CD4-positive, alpha-beta memory T cell (primary cell): ENCODE measurements at regions not wholly inside any gene's neighbourhood (a gene's known extent, or its start where the extent isn't known, plus 50 kb on each side); places are given as distances from the start of the nearest gene placed in this dataset.

Experiments used
- CTCF ChIA-PET: fragments of 350-600 bp; sonication (Branson Sonifier 250); formaldehyde crosslinking; loops from one replicate; lab custom pipeline; 2021; ENCODE audit warnings: inconsistent platforms; ENCODE audit not compliant: partially characterized antibody; lab: Charles Lee
- POLR2A ChIA-PET: fragments of 350-600 bp; sonication (Branson Sonifier 250); formaldehyde crosslinking; loops from one replicate; lab custom pipeline; 2021; ENCODE audit not compliant: partially characterized antibody; lab: Charles Lee
- DNase-seq, 5 donors: peaks; one replicate each; pipeline versions ENCODE4 v3.0.0 to v3.0.0-alpha.2; 2020 to 2022; ENCODE audit warnings: mixed read lengths in 1 of 5
- H3K27ac ChIP-seq: one replicate; pipeline ENCODE4 v1.7.0; 2013; ENCODE audit warnings: low read depth, low read length
- H3K27me3 ChIP-seq: 2 replicates; pipeline ENCODE4 v1.7.0; 2013; ENCODE audit warnings: mild to moderate bottlenecking, low read length, moderate library complexity; ENCODE audit not compliant: insufficient read depth
- H3K36me3 ChIP-seq: 2 replicates; pipeline ENCODE4 v1.7.0; 2013; ENCODE audit warnings: mild to moderate bottlenecking, low read length, moderate library complexity; ENCODE audit not compliant: insufficient read depth
- H3K4me1 ChIP-seq: 2 replicates; pipeline ENCODE4 v1.7.0; 2013; ENCODE audit warnings: mild to moderate bottlenecking, low read length, moderate library complexity; ENCODE audit not compliant: insufficient read depth
- H3K4me3 ChIP-seq, 2 donors: one replicate each; pipeline ENCODE4 v1.7.0; 2013; ENCODE audit warnings: low read length in 2 of 2, mild to moderate bottlenecking in 1 of 2
- H3K9me3 ChIP-seq, 2 donors: one replicate each; pipeline ENCODE4 v1.7.0; 2013; ENCODE audit warnings: low read length in 2 of 2, control low read depth in 1 of 2; ENCODE audit not compliant: control insufficient read depth in 1 of 2
- H3K27ac Mint-ChIP-seq, 7 donors: one replicate each; pipeline ENCODE4 v1.8.0; 2020 to 2021; ENCODE audit warnings: mixed read lengths in 7 of 7, mild to moderate bottlenecking in 6 of 7, inconsistent platforms in 3 of 7, moderate library complexity in 3 of 7
- H3K27me3 Mint-ChIP-seq, 2 donors: one replicate each; pipeline ENCODE4 v1.8.0; 2020 to 2021; ENCODE audit warnings: mixed read lengths in 2 of 2
- H3K36me3 Mint-ChIP-seq, 2 donors: one replicate each; pipeline ENCODE4 v1.8.0; 2020 to 2021; ENCODE audit warnings: mixed read lengths in 2 of 2, inconsistent platforms in 1 of 2, mild to moderate bottlenecking in 1 of 2
- H3K4me1 Mint-ChIP-seq, 4 donors: one replicate each; pipeline ENCODE4 v1.8.0; 2020 to 2021; ENCODE audit warnings: mixed read lengths in 4 of 4, mild to moderate bottlenecking in 1 of 4
- H3K4me3 Mint-ChIP-seq, 8 donors: one replicate each; pipeline ENCODE4 v1.8.0; 2020 to 2021; ENCODE audit warnings: mixed read lengths in 8 of 8, mild to moderate bottlenecking in 7 of 8, moderate library complexity in 6 of 8, inconsistent platforms in 3 of 8
- H3K9me3 Mint-ChIP-seq, 8 donors: one replicate each; pipeline ENCODE4 v1.8.0; 2020 to 2021; ENCODE audit warnings: mixed read lengths in 8 of 8, mild to moderate bottlenecking in 5 of 8, inconsistent platforms in 3 of 8, moderate library complexity in 1 of 8
- intact Hi-C: fragments of 100-400 bp; cut with micrococcal nuclease; formaldehyde crosslinking; loops from one replicate; pipeline ENCODE4 v1.15.1; 2023

DNA sequence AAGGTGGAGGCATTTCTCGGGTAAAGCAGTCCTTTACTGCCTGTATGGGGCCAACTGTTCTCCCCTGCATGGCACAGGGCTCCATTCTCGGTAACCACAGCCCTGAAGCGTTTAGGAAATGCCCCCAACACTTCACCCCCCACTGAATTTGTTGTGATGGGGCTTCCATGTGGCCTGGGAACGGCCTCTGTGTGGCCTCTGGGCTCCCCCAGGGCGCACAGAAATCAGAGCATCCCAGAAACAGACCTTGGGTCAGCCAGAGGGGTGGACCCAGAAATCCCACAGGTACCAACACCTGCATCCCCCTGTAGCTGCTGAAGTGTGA lies 153.7 kb upstream of the VSTM2B start:
- CTCF ChIA-PET: no interaction called here

DNA sequence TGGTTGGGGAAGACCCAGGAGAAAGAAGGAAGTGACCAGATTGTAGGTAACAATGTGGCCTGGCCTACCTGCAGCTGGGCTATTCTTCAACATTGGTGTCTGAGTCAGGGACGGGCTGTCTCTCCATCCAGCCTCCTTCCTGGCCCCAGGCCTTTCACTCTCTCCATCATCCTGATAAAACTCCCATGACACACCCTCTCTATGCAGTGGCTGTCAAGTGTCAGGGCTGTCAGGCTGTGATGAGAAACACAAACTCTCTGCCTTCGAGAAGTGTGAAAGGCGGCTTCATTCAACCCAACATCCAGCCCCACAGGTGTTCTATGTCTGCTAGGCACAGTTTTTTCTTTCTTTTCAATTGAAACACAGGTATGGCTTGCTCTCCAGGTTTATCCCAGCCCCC lies 153.3 kb upstream of the VSTM2B start:
- H3K9me3 ChIP-seq: no peaks in the 10 kb centered on the region
- H3K27me3 Mint-ChIP-seq: peaks cover 13 to 21% of the 10 kb centered on the region in 2 donors
- H3K36me3 ChIP-seq: no peaks in the 10 kb centered on the region
- intact Hi-C loops: no loop called here
- no peak overlapping the region for H3K27ac ChIP-seq
- peaks cover 0 to 3% (median 0%) of the 10 kb centered on the region in 8 donors for H3K9me3 Mint-ChIP-seq
- no peaks in the 10 kb centered on the region for H3K36me3 Mint-ChIP-seq
- no peaks in the 10 kb centered on the region for H3K4me1 ChIP-seq
- no peak for DNase-seq
- no peak overlapping the region for H3K27ac Mint-ChIP-seq
- CTCF ChIA-PET: no interaction called here
- H3K27me3 ChIP-seq: no peaks in the 10 kb centered on the region
- no peak overlapping the region for H3K4me3 Mint-ChIP-seq
- H3K4me1 Mint-ChIP-seq: no peaks in the 10 kb centered on the region
- no peak overlapping the region for H3K4me3 ChIP-seq
- POLR2A ChIA-PET: no interaction called here

More for the DNA sequence above, 153.7 kb upstream of the VSTM2B start:
- Histone ChIP-seq H3K27me3 (no peaks in the 10 kb centered on the region), H3K4me1 (no peaks in the 10 kb centered on the region), H3K27ac (no peak overlapping the region), H3K9me3 (no peaks in the 10 kb centered on the region), H3K36me3 (no peaks in the 10 kb centered on the region), H3K4me3 (no peak overlapping the region)
- POLR2A ChIA-PET: no interaction called here
- peaks cover 14 to 18% of the 10 kb centered on the region in 2 donors for H3K27me3 Mint-ChIP-seq
- no peak overlapping the region for H3K4me3 Mint-ChIP-seq
- no peak overlapping the region for H3K27ac Mint-ChIP-seq
- peaks cover 0 to 3% (median 0%) of the 10 kb centered on the region in 8 donors for H3K9me3 Mint-ChIP-seq
- no peaks in the 10 kb centered on the region for H3K4me1 Mint-ChIP-seq
- DNase-seq: no peak
- H3K36me3 Mint-ChIP-seq: no peaks in the 10 kb centered on the region
- intact Hi-C loops: no loop called here

DNA sequence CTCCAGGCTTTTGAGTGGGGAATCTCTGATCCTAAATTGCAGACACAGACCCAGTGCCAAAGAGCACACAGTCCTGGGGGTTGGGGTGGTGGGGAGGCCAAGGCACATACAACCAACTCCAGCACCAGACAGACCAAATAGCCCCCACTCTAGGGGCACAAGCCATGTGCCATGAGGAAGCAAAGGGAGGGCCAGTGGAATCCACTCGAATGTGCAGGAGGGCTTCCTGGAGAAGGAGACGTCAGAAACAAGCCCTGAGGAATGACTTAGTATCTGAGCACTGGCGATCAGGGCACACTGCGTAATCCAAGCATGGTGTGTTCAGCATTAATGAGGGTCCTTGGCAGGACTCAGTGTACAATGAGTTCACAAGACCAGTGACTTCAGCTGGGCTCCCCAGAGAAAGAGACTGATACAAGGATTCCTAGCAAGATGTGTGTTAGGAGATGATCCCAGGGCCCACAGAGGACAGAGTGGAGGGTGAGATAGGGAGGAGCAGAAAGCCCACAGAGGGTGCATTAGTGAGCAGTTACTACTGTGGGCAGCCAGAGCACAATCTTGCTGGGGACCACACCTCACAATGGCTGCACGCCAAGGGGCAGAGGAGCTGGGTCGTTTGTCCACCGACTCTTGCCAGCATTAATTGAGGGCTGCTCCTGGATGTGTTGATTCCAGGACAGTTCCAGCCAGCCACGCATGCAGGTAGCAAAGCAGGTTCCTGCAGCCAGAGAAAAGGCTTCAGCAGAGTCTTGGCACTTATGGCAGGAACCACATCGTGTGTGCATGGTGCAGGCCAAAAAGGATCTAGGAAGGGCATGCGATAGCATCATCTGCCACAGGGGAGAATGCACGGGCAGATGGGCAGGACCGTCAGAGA lies 152.6 kb upstream of the VSTM2B start:
- no peak for DNase-seq
- Mint-ChIP-seq H3K4me3 (peak overlapping the region in 1 of 8 donors; percentile 63), H3K27me3 (peaks cover 9 to 15% of the 10 kb centered on the region in 2 donors), H3K36me3 (no peaks in the 10 kb centered on the region), H3K9me3 (no peaks in the 10 kb centered on the region), H3K27ac (no peak overlapping the region), H3K4me1 (no peaks in the 10 kb centered on the region)
- no peaks in the 10 kb centered on the region for H3K27me3 ChIP-seq
- ChIA-PET POLR2A (no interaction called here), CTCF (no interaction called here)
- H3K9me3 ChIP-seq: no peaks in the 10 kb centered on the region
- no peak overlapping the region for H3K4me3 ChIP-seq
- H3K27ac ChIP-seq: no peak overlapping the region
- H3K4me1 ChIP-seq: no peaks in the 10 kb centered on the region
- intact Hi-C loops: no loop called here
- no peaks in the 10 kb centered on the region for H3K36me3 ChIP-seq

DNA sequence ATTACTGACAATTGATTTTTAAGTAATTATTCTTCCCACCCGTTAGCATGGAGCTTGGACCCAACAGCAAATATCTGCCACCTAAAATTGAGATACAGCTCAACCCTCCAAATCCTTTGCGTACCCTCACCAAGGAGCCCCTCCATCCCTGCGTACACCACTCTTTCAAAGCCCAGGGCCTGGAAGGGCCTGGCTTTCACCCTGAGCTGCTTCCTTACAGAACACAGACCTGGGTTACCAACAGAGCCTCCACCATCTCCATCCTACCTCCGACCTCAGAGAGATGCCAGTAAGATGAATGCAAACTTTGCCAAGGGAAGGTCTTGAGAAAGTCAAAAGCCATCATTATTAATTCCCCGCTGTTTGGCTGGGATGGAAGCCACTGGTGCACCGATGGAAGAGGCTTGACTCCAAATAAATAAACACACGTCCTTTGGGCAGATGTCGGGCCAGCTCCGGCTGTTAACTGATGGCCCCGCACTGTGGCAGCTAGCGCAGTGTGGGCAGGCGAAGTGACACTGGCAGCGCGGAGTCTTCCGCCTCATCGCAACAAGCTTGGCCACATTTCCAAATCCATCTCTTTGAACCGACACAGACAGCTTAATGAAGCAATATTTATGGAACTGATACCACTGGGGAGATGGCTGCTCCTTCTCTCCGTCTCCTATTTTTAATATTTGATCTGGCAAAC lies 150.2 kb upstream of the VSTM2B start:
- no peak overlapping the region for H3K4me3 Mint-ChIP-seq
- DNase-seq: no peak
- no peaks in the 10 kb centered on the region for H3K4me1 ChIP-seq
- H3K27ac ChIP-seq: no peak overlapping the region
- H3K27ac Mint-ChIP-seq: no peak overlapping the region
- intact Hi-C loops: no loop called here
- H3K9me3 Mint-ChIP-seq: no peaks in the 10 kb centered on the region
- no peaks in the 10 kb centered on the region for H3K27me3 ChIP-seq
- H3K4me1 Mint-ChIP-seq: no peaks in the 10 kb centered on the region
- no peak overlapping the region for H3K4me3 ChIP-seq
- H3K36me3 ChIP-seq: no peaks in the 10 kb centered on the region
- H3K36me3 Mint-ChIP-seq: no peaks in the 10 kb centered on the region
- ChIA-PET POLR2A (no interaction called here), CTCF (no interaction called here)
- peaks cover 16 to 19% of the 10 kb centered on the region in 2 donors for H3K27me3 Mint-ChIP-seq
- H3K9me3 ChIP-seq: no peaks in the 10 kb centered on the region

DNA sequence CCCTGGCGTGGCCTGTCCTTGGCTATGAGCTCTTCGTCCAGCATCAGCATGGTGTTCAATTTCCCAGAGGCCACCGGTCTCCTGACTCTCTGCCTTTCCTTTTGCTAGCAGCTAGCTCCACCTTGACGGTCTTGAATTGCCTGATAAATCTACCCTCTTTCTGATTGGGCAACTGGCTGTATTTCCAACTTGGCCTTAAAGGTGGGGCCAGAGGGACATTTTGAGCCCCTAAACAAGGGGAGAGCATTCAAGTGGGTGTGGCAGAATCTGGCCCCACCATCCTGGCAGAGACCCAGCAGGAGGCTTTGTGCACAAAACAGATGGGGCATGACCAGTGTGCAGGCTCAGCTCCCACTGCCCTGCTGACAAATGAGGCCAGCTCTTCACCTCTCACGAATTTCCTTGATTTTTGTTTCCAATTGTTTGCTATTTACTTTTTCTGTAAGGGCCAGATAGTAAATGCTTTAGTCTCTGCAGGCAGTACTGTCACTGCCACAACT lies 148.9 kb upstream of the VSTM2B start:
- intact Hi-C loops: no loop called here
- CTCF ChIA-PET: no interaction called here
- H3K27ac ChIP-seq: no peak overlapping the region
- Mint-ChIP-seq H3K4me1 (no peaks in the 10 kb centered on the region), H3K27ac (peak overlapping the region in 1 of 7 donors; percentile 5), H3K4me3 (no peak overlapping the region), H3K9me3 (no peaks in the 10 kb centered on the region), H3K27me3 (peaks cover 16 to 17% of the 10 kb centered on the region in 2 donors), H3K36me3 (no peaks in the 10 kb centered on the region)
- no peak for DNase-seq
- H3K27me3 ChIP-seq: no peaks in the 10 kb centered on the region
- no peaks in the 10 kb centered on the region for H3K4me1 ChIP-seq
- POLR2A ChIA-PET: no interaction called here
- no peaks in the 10 kb centered on the region for H3K9me3 ChIP-seq
- no peak overlapping the region for H3K4me3 ChIP-seq
- H3K36me3 ChIP-seq: no peaks in the 10 kb centered on the region

DNA sequence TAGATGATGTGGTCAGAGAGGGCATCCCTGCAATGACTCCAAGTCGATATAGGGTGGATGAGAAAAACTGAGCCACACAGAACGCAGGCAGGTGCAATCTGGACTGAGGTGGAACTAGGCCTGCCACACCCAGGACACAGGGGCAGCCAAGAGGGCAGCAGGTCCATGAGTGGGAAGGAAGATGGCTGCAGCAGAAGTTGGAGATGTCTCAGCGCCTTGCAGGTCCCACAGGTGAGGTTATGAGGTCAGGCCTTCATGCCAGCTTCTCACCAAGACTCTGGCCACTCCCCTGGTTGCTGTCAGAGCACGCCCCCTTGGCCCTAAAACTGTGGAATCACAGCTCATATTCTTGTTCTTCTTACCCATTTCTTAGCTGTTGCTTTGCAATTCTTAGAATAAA lies 147.7 kb upstream of the VSTM2B start:
- no peak overlapping the region for H3K4me3 ChIP-seq
- Mint-ChIP-seq H3K27ac (no peak overlapping the region), H3K27me3 (peaks cover 15 to 16% of the 10 kb centered on the region in 2 donors), H3K4me1 (no peaks in the 10 kb centered on the region), H3K36me3 (no peaks in the 10 kb centered on the region), H3K9me3 (no peaks in the 10 kb centered on the region), H3K4me3 (no peak overlapping the region)
- POLR2A ChIA-PET: no interaction called here
- H3K36me3 ChIP-seq: no peaks in the 10 kb centered on the region
- DNase-seq: no peak
- intact Hi-C loops: no loop called here
- H3K9me3 ChIP-seq: no peaks in the 10 kb centered on the region
- H3K27ac ChIP-seq: no peak overlapping the region
- CTCF ChIA-PET: no interaction called here
- no peaks in the 10 kb centered on the region for H3K4me1 ChIP-seq
- H3K27me3 ChIP-seq: no peaks in the 10 kb centered on the region

DNA sequence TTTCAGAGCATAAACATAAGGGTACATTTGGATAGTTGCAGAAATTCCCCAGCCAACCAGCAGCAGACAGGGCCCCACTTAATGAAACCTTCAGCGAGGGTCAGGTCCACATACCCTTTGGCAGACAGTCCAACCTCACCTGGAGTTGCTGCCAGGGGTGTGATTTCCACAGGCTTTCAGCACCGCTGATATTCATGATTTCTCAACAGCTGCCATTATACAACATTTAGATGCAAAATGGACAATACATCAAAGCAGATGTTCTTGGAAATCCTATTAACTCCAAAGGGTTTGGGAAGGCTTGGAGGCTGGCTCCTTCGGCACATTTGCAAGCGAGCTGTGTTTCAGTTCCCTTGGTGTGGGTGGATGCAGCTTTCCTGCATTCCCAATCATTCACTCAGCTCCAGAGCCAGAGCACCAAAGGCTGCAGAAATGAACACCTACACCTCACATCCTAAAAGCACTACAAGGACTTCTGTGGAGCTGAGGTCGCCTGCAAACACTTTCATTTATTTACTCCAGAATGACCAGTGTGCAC lies 147.2 kb upstream of the VSTM2B start:
- intact Hi-C loops: no loop called here
- no peaks in the 10 kb centered on the region for H3K36me3 ChIP-seq
- no peak overlapping the region for H3K4me3 ChIP-seq
- no peak overlapping the region for H3K27ac ChIP-seq
- Mint-ChIP-seq H3K27me3 (peaks cover 13% of the 10 kb centered on the region in 2 donors), H3K4me3 (no peak overlapping the region), H3K4me1 (no peaks in the 10 kb centered on the region), H3K36me3 (no peaks in the 10 kb centered on the region), H3K27ac (no peak overlapping the region), H3K9me3 (no peaks in the 10 kb centered on the region)
- H3K4me1 ChIP-seq: no peaks in the 10 kb centered on the region
- POLR2A ChIA-PET: no interaction called here
- DNase-seq: no peak
- no peaks in the 10 kb centered on the region for H3K9me3 ChIP-seq
- CTCF ChIA-PET: no interaction called here
- H3K27me3 ChIP-seq: no peaks in the 10 kb centered on the region
